ENCODE measurements at regions not wholly inside any gene's neighbourhood (a gene's known extent, or its start where the extent isn't known, plus 50 kb on each side); places are given as distances from the start of the nearest gene placed in this dataset.

- TF ChIP-seq EZH2phosphoT487 (IDR thresholded peaks at IDR 0.05) (no peak), EZH2 (IDR thresholded peaks at IDR 0.05) (no peak)
- TF ChIP-seq, protein P1, sequence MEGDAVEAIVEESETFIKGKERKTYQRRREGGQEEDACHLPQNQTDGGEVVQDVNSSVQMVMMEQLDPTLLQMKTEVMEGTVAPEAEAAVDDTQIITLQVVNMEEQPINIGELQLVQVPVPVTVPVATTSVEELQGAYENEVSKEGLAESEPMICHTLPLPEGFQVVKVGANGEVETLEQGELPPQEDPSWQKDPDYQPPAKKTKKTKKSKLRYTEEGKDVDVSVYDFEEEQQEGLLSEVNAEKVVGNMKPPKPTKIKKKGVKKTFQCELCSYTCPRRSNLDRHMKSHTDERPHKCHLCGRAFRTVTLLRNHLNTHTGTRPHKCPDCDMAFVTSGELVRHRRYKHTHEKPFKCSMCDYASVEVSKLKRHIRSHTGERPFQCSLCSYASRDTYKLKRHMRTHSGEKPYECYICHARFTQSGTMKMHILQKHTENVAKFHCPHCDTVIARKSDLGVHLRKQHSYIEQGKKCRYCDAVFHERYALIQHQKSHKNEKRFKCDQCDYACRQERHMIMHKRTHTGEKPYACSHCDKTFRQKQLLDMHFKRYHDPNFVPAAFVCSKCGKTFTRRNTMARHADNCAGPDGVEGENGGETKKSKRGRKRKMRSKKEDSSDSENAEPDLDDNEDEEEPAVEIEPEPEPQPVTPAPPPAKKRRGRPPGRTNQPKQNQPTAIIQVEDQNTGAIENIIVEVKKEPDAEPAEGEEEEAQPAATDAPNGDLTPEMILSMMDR (IDR thresholded peaks at IDR 0.05): no peak
- H3K27me3 ChIP-seq: no peaks in the 10 kb centered on the region
- no peaks in the 10 kb centered on the region for H3K36me3 ChIP-seq
- no peak overlapping the region for H3K4me3 ChIP-seq
- H3K4me1 ChIP-seq: no peaks in the 10 kb centered on the region
- no peak overlapping the region for H2AFZ ChIP-seq (replicated peaks)
- no peak overlapping the region for H3K4me3 Mint-ChIP-seq
- H3K27me3 Mint-ChIP-seq (ENCODE audit: insufficient read depth, low read depth): peaks cover 2% of the 10 kb centered on the region
- no peak overlapping the region for H3K9ac ChIP-seq
- no peak overlapping the region for H3K4me2 ChIP-seq
- no peaks in the 10 kb centered on the region for H3K79me2 ChIP-seq (ENCODE audit: low read depth)
- H3K9me3 ChIP-seq (ENCODE audit: low read depth): no peaks in the 10 kb centered on the region
- no peaks in the 10 kb centered on the region for H3K36me3 Mint-ChIP-seq
- peaks cover 3% of the 10 kb centered on the region for H3K4me1 Mint-ChIP-seq
- H3K27ac Mint-ChIP-seq: no peak overlapping the region
- H3K27ac ChIP-seq: no peak overlapping the region
- no peaks in the 10 kb centered on the region for H3F3A ChIP-seq (ENCODE audit: low read depth)
- no peak for DNase-seq (ENCODE audit: low spot score)
- H3K9me3 Mint-ChIP-seq: peaks cover 18% of the 10 kb centered on the region
- no peaks in the 10 kb centered on the region for H4K20me1 ChIP-seq (ENCODE audit: low read depth)
Measured at GRCh38 chr3:72071624-72072023, 286.7 kb upstream of the PROK2 start.

DNA sequence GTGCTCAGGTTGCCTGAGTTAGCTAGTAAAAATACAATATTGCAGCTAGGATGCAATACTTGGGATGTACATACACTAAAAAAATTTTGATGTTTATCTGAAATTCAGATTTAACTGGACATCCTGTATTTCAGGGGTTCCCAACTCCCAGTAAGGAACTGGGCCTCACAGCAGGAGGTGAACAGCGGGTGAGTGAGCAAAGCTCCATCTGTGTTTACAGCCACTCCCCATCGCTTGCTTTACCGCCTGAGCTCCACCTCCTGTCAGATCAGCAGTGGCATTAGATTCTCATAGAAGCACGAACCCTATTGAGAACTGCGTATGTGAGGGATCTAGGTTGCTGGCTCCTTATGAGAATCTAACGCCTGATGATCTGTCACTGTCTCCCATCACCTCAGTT lies 285.1 kb upstream of the PROK2 start:
- no peak overlapping the region for H3K4me2 ChIP-seq
- H3K9ac ChIP-seq: no peak overlapping the region
- H3K27me3 ChIP-seq: no peaks in the 10 kb centered on the region
- H4K20me1 ChIP-seq (ENCODE audit: low read depth): no peaks in the 10 kb centered on the region
- TF ChIP-seq, protein P1 (IDR thresholded peaks at IDR 0.05): no peak
- no peak for TF ChIP-seq EZH2phosphoT487 (IDR thresholded peaks at IDR 0.05)
- Mint-ChIP-seq H3K4me1 (peaks cover 3% of the 10 kb centered on the region), H3K4me3 (no peak overlapping the region), H3K27ac (no peak overlapping the region), H3K9me3 (peaks cover 4% of the 10 kb centered on the region), H3K27me3 (ENCODE audit: insufficient read depth, low read depth) (no peaks in the 10 kb centered on the region), H3K36me3 (no peaks in the 10 kb centered on the region)
- no peaks in the 10 kb centered on the region for H3K9me3 ChIP-seq (ENCODE audit: low read depth)
- no peak overlapping the region for H2AFZ ChIP-seq (replicated peaks)
- H3K79me2 ChIP-seq (ENCODE audit: low read depth): no peaks in the 10 kb centered on the region
- no peak overlapping the region for H3K27ac ChIP-seq
- H3K4me3 ChIP-seq: no peak overlapping the region
- no peaks in the 10 kb centered on the region for H3K4me1 ChIP-seq
- no peaks in the 10 kb centered on the region for H3F3A ChIP-seq (ENCODE audit: low read depth)
- H3K36me3 ChIP-seq: no peaks in the 10 kb centered on the region
- no peak for DNase-seq (ENCODE audit: low spot score)

- H3K9me3 ChIP-seq (ENCODE audit: low read depth): no peaks in the 10 kb centered on the region
- H3K9ac ChIP-seq: no peak overlapping the region
- no peak for DNase-seq (ENCODE audit: low spot score)
- no peaks in the 10 kb centered on the region for H4K20me1 ChIP-seq (ENCODE audit: low read depth)
- TF ChIP-seq EZH2phosphoT487 (IDR thresholded peaks at IDR 0.05): no peak
- no peak for TF ChIP-seq EZH2 (IDR thresholded peaks at IDR 0.05)
- TF ChIP-seq, protein P1 (IDR thresholded peaks at IDR 0.05): no peak
- peaks cover 3% of the 10 kb centered on the region for H3K4me1 Mint-ChIP-seq
- H3K27me3 Mint-ChIP-seq (ENCODE audit: insufficient read depth, low read depth): no peaks in the 10 kb centered on the region
- no peaks in the 10 kb centered on the region for H3K79me2 ChIP-seq (ENCODE audit: low read depth)
- H2AFZ ChIP-seq (replicated peaks): no peak overlapping the region
- H3F3A ChIP-seq (ENCODE audit: low read depth): no peaks in the 10 kb centered on the region
- no peaks in the 10 kb centered on the region for H3K27me3 ChIP-seq
- no peaks in the 10 kb centered on the region for H3K36me3 ChIP-seq
- H3K4me3 Mint-ChIP-seq: no peak overlapping the region
- no peaks in the 10 kb centered on the region for H3K4me1 ChIP-seq
- no peak overlapping the region for H3K4me2 ChIP-seq
- H3K4me3 ChIP-seq: no peak overlapping the region
- H3K27ac ChIP-seq: no peak overlapping the region
- H3K27ac Mint-ChIP-seq: no peak overlapping the region
- H3K9me3 Mint-ChIP-seq: no peaks in the 10 kb centered on the region
- no peaks in the 10 kb centered on the region for H3K36me3 Mint-ChIP-seq
Measured at GRCh38 chr3:72069543-72069942, 284.6 kb upstream of the PROK2 start.

- no peak overlapping the region for H3K4me2 ChIP-seq
- no peaks in the 10 kb centered on the region for H3F3A ChIP-seq (ENCODE audit: low read depth)
- Mint-ChIP-seq H3K36me3 (peaks cover 2% of the 10 kb centered on the region), H3K4me3 (no peak overlapping the region), H3K9me3 (peaks cover 5% of the 10 kb centered on the region), H3K27ac (no peak overlapping the region), H3K4me1 (peaks cover 3% of the 10 kb centered on the region), H3K27me3 (ENCODE audit: insufficient read depth, low read depth) (no peaks in the 10 kb centered on the region)
- no peak overlapping the region for H2AFZ ChIP-seq (replicated peaks)
- no peak for TF ChIP-seq EZH2 (IDR thresholded peaks at IDR 0.05)
- no peaks in the 10 kb centered on the region for H3K36me3 ChIP-seq
- no peaks in the 10 kb centered on the region for H3K79me2 ChIP-seq (ENCODE audit: low read depth)
- no peak overlapping the region for H3K9ac ChIP-seq
- H3K4me3 ChIP-seq: no peak overlapping the region
- no peaks in the 10 kb centered on the region for H3K9me3 ChIP-seq (ENCODE audit: low read depth)
- H3K27me3 ChIP-seq: no peaks in the 10 kb centered on the region
- no peak for DNase-seq (ENCODE audit: low spot score)
- H3K27ac ChIP-seq: no peak overlapping the region
- H3K4me1 ChIP-seq: no peaks in the 10 kb centered on the region
- no peaks in the 10 kb centered on the region for H4K20me1 ChIP-seq (ENCODE audit: low read depth)
Measured at GRCh38 chr3:72068621-72069020, 283.7 kb upstream of the PROK2 start.
